Fibroblast of the conjunctiva (primary cell): ENCODE measurements at regions not wholly inside any gene's neighbourhood (a gene's known extent, or its start where the extent isn't known, plus 50 kb on each side); places are given as distances from the start of the nearest gene placed in this dataset.
"Not testable (repeated sequence)": the region's sequence is repeated elsewhere in the genome, so short reads cannot be mapped to it uniquely, and the experiment has no call there.

Experiments
- DNase-seq: peaks from one replicate; pipeline ENCODE4 v3.0.0-alpha.2; 2010; ENCODE audit warnings: low read depth

DNA sequence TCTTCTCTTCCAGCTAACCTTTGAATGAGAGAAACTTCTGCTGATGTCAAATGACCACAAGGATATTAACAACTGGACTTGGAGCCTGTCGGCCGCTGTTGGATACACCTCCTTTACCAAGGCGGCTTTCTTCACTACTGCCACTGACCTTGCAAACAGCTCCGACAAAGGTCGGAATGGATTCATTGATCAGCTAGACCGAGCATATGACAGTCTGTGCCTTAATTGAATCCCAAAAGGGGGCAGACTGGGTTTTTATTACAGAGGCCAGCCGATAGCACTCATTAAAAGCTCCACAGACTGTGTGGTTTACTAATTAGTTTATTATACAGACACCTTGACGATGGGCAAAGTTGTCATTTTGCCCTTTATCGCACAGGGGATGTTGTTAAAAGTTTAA lies 394.5 kb downstream of the RERGL start:
- no peak for DNase-seq

DNA sequence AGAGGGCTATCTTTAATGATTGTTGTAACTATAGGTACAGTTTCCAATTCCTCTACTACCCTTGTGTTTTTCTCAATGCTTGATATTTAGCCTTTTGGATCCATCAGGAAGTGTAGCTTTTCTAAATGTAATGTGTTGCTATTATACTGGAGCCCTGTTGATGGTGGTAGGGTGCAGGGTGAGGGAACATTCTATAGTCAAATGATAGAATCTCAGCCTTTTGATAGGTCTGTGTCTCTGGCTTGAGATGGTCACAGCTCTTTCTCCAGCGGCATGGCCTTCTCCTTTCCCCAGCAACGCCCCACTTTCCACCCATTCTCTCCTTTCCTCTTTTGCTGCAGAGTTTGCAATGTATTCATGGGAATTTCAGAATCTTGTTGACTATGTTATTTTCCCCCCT lies 398.6 kb downstream of the RERGL start:
- DNase-seq = no peak

DNA sequence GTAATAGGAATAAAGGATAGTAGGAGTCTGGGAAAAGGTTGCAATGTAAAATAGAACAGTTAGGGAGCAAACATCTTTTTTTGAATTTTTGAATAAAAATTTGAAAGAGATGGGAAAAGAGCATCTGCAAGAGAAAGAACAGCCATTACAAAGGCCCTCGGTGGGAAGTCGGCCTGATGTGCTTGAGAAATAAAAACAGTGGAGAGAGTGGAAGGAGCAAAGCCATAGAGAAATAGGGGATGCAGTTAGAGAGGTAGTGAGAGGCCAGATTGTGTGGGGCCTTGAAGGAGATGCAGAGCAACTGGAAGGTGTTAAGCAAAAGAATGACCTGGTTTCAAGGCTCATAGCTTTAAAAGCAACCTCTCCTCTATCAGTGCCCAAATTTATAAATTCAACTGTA lies 409.8 kb downstream of the RERGL start:
- DNase-seq = no peak

DNA sequence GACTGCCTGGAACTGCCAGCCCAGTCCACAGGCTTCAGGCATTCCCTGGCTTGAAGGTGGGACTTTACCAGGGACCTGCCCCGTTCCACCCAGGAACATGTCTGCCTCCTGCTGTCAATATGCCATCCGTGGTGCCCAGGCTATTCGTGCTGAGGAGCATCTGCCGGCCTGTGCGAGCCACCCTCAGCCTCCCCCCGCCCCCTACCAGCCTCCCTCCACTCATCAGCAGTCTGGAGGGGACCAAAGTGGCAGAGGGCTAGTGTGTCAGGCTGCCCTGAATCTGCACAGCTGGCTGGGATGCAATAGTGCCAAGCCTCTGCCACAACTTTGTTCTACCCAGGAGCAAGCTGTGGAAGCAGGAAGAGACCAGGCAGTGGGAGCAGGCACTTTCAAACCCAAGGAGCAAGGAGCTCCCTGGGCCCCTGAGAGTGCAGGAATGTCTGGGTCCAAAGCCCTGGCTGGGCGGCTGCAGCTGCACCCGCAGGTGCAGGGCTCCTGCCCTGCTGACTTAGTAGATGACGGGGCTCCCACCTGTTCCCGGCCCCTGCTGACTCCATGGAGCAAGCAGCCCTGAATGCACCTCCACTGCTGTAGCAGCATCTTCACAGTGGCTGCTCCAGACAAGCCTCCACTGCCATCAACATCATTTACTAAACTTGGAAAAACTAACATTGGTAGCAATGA lies 423.2 kb downstream of the RERGL start:
- no peak for DNase-seq

DNA sequence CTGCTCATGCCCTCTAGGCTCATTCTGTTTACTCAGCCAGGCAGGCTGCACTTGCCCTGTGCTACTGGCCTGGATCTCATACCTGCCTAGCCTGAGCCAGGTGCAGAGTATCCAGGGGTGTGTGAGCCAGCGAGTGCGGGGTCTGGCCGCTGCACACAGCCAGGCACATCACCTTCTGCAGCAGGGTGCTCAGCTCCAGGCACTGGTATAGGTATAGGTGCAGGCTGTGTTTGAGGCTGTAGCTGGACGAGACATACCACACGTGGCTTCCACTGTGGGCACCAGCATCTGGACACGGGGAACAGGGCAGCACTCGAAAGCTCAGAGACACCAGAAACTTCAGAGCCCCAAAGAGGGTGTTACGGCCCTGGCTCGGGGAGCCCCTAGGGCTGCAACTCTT lies 424.2 kb downstream of the RERGL start:
- DNase-seq = no peak

DNA sequence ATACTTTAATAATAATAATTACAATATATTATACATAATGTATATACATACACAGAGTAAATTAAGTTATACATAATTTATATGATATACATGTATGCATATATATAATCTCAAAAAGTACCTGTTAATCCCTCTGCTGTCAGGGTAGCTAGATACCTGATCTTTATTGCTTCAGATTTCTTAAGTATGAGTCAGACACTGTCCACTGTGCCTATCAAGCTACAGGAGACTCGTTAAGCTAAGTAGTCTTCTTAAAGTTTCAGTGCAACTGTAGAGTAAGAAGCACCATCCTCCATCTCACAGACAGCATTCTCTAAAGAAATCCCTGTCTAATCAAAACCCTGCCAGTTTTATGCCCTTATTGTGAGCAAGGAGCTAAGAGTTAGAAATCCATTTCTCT lies 428.7 kb downstream of the RERGL start:
- DNase-seq = no peak

DNA sequence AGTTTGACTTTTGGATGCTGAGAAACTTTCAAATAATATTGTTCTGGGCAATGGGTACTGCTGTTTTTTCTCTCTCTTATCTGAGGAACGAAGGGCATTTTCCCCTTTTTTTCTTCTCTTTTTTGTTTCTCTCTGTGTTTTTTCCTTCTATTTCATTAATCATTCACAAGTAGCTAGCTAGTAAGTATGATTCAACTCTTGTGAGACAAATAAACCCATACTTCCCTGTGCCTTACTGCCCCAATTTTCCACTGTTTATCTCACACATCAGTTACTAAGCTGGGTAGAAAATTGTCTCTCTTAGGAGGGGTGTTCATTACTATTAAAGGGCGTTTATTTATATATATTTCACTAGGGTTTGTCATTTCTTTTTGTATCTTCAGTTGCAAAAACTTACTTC lies 437.6 kb downstream of the RERGL start:
- DNase-seq = no peak

DNA sequence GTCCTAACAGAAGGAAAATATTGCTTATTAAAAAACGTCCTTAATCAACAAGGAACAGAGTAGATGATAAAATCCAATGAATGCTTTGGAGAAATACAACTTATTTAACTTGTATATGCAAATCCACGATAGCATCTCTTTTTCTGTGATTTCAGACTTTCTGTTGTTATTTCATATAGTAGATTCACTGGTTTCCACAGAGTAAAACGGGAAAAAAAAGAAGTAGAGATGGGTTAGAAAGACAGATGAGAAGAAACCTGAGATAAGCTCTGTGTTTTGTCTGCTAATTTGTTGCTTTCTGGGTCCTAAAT lies 447.7 kb downstream of the RERGL start:
- DNase-seq = no peak

DNA sequence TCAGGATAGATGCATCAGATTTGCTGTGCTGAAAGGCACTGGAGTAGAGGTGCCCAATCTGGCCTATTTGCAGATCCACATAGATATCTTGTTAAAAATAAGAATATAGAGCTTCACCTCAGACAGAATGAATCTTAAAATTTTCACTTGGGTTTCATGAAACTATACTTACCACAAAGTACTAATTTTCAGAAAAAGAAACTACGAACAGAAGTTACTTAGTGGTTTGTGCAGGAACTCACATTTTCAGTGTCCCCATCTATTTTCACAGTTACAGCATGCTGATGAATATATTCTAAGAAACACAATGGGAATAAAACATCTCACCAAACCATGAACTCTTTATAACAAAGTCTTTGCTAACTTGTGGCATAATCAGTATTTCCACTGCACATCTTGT lies 449.4 kb downstream of the RERGL start:
- no peak for DNase-seq

DNA sequence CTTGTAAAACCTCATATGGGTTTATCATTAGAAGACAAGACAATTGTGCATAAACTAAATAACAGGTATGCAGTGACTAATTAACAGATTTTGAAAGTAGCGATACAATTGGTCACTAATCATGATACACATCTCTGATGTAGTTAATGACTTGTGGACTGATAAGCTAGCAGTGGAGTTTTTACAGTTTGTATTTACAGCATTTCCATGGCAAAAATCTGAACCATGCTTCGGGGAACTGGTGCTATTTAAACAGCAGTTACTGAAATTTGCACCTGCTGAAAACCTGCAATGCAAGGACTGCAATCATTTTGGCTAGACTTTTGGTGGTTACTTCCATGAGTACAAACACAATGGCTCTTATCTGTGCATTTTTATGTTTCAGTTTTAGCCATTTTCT lies 471.2 kb downstream of the RERGL start:
- no peak for DNase-seq

DNA sequence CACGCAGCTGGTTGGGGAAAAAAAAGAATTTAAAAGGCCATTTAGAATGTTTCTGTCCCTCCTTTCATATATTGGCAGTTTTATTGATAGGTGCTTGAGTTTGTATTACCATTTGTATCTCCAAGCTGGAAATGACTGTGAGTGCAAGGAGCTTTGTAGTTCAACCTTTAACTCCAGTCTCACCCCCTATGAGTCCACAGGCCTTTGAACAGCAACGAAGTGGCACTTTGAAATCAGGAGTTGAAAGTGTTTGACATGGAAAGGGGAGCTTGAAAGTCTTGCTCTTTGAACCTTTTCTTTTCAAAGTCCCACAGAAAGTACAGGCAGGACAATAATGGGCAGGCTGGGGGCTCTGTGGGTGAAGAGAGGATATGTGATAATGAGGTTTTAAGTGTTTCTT lies 480.3 kb downstream of the RERGL start:
- DNase-seq = no peak

DNA sequence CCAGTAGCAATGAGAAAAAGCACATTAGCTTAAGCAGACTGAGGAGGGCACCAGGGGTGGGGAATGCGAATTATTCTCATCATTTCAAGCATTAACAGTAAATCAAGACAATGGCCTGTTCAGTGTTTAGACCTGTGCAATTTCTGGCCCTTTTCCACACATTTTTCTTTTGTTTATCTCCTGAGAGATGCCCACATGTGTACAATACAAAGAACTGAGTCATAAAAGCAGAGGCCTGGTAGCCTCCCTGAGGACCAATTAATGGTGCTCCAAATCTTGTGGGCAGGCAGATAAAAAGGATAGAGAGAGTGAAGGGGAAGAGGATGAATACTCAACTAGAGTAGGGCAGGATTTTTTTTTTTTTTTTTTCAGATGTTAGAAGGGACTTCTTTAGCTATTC lies 480.8 kb downstream of the RERGL start:
- DNase-seq = no peak

DNA sequence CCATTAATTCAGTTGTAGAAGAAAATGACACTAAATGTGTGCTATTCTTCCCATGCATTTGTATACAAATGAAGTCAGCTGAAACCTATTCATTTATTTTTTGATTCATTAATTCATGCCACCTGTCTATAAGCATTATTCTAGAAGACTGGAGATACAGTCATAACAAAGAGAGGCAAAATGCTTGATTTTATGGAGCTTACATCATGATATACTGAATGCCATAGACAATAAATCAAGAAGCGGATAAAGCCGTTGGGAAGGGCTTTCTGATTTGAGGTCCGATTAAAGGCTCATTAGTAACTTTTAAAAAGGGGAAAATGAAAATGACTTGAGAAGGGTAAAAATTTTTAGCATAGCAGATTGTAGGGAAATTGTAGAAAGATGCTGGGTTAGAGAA lies 494.9 kb downstream of the RERGL start:
- DNase-seq = no peak

DNA sequence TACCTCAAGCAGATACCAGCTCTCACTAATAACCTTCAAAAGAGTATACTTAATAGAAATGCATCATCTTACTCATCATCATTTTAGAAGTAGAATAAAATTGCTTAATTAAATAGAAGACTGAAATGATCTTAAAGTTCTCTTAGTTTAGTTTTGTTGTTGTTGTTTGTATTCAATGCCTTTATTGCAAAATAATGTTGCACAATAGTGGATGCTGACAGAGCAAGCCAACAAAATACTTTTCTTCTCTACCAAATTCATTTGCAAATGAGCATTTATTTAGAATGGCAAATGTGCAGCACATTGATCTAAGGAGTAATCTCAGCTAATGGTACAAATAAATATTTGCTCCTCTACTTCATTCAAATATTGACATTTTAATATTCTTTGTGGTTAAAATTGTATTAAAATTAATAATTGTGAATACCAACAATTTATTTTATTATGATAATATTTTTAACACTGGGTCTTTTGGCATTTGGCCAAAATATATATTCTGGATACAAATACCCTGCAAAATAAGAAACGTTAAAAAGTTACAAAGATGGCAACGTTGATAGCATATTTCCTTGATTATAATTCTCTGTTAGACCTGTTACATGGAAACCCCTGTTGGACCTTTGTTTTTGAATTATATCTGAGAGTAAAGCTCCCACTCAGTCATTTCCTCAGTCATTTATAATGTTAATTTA lies 496.1 kb downstream of the RERGL start:
- no peak for DNase-seq

DNA sequence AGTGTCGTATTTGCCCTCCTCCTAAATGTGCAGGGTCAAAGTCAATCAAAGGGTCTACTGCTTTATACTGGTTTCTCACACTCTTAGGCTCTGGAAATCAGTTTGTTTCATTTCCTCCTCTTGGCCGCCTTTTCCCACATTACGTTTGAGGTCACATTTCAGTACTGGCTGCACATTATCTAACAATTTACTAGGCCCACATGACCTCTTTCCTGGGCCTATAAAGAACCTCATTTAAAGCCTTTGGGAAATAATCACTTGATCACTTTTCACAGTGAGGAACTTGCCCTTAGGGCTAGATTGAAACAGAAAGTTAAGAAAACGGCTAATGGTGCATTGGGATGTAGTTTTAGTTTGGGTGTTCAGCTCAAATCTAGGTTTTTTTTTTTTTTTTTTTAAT lies 497.5 kb downstream of the RERGL start:
- no peak for DNase-seq

DNA sequence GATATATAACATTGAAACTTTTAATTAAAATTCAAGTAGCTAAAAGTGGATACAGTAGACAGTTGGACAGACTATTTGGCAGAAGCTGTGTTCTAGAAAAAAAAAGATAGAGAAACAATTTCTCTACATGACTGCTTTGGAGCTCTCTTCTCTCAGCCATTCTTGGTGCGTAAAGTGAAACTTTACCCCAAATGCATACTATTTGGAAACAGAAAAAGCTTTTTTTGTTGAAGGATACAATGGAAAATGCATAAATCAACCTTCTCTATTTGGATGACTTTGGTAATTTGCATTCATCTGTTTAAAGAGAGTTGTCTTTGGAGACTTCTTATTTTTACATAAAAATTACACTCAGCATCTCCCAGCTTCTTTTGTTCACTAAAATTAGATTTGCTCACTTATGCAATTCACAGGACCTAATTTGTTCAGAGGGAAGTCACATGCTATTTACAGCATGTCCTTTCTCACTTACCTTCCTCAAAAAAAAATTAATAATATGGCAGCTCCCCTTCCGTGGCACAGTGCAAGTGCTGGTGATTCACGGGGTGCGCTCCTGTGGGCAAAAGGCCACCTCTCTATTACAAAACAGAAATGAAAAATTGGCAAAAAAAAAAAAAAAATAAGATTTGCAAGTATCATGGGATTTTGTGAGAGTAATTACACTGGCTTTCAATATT lies 498.9 kb downstream of the RERGL start:
- DNase-seq = no peak

DNA sequence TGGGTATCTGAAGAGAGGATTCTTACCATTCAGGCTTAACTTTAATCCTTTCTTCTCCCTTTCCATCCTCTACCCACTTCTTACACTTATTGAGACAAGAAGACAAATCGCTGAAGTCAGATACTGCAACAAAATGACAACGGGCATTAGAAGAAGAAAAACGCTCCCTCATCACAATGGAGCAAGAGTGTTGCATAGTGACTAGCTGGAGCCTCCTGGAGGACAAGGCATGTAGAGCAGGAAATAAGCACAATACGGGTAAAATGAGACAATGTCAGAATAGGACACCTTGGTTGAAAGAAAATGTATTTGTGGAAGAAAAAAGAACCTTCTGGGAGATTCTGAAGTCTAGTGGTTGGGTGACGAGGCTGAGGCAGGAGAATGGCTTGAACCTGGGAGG lies 501.0 kb downstream of the RERGL start:
- DNase-seq = peak; percentile 0

DNA sequence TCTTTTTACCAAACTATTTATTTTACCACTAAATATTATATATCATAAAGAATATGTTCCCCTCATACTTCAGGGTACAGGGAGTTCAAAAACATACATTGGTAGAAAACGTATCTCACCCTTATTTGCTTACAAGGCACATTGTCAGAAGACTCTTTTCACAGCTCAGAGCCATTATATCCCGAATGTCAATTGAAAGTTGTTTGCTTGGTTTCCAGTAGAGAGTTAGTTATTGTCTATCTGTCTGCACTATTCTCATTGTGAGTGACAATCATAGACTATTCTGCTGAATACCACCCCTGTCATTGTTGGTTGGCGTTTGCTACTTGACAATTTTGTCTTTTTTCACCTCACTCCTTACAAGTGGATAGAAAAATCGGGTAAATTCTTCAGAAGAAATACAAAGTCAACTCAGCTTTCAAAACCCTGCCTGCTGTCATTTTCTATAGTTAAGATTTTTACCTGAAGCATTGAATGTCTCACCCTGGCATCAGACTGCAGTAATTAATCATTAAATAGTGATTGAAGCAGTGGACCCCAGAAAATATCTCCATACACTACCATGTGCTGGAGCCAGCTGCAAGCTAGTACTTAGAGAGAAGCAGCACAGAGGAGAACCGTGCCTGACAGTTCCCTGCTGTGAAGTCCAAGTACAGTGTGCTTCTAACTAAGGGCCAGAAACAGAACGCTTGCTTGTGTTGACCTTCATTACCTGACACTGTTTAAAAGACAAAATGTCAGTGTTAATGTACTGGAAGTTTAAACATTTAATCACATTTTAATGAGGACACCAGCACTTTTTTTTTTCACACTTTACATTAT lies 510.6 kb downstream of the RERGL start:
- DNase-seq = no peak

DNA sequence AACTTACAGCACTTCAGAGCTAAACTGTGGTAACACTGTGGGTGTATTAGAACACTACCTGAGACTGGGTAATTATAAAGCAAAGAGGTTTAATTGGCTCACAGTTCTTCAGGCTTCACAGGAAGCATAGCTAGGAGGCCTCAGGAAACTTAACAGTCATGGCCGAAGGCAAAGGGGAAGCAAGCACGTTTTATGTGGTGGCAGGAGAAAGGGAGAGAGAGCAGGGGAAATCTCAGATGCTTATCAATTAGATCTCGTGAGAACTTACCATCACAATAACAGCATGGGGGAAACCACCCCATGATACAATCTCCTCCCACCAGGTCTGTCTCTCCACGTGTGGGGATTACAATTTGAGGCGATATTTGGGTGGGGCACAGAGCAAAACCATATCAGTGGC lies 512.6 kb downstream of the RERGL start:
- no peak for DNase-seq

DNA sequence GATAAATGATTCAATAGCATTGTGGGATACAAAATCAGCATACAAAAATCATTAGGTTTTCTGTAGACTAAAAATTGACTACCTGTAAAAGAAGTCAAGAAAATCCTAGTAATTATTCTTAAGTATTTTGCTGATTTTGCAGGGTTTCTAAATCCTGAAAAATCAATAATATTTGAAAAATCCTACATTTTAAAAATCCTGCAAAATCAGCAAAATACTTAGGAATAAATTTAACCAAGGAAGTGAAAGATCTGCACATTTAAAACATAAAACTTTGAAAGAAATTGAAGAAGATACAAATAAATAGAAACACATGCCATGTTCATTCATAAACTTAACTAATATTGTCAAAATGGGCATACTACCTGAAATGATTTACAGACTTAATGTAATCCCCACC lies 517.7 kb downstream of the RERGL start:
- DNase-seq = no peak

DNA sequence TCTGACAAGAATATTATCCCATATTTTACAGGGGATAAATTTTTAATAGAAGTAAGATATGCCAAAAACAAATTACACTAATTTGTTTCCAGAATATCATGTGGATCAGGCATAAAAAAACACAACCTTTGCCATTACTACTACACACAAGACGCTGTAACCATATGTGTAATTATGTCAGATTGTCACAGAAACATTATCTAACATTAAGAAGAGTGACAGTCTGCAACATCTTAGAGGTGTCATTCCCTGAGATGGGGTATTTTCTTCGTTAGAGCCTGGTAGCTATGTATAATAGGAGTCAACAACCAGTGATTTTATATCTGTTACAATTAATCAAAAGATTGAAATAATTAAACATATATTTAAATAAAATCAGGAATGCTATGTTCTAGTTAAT lies 518.9 kb downstream of the RERGL start:
- no peak for DNase-seq

DNA sequence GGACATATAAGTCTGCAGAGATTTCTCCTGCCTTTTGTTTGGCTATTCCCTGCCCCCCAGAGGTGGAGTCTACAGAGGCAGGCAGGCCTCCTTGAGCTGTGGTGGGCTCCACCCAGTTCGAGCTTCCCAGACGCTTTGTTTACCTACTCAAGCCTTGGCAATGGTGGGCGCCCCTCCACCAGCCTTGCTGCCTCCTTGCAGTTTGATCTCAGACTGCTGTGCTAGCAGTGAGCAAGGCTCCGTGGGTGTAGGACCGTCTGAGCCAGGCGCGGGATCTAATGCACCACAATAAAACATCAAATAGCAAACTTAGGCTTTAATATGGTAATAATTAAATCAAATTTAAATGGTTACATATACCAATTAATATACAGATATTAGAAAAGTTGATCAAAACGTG lies 525.4 kb downstream of the RERGL start:
- DNase-seq = not testable (repeated sequence)

DNA sequence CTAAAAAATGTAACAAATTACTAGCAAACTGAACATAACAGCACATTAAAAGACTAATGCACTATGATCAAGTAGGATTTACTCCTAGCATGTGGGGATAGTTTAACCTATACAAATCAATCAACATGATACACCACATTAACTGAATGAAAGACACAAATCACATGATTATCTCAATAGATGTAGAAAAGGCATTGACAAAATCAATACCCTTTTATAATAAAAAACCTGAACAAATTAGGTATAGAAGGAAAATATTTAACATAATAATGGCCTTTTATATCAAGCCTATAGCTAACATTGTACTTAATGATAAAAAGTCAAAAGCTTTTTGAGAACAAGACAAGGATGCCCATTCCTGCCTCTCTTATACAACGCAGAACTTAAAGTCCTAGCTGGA lies 540.0 kb downstream of the RERGL start:
- no peak for DNase-seq
